H9 (cell line): ENCODE measurements at regions not wholly inside any gene's neighbourhood (a gene's known extent, or its start where the extent isn't known, plus 50 kb on each side); places are given as distances from the start of the nearest gene placed in this dataset.

Experiments used
- DNase-seq: peaks from one replicate; pipeline ENCODE4 v3.0.0-alpha.2; 2017
- H2AFZ ChIP-seq: one replicate; pipeline ENCODE4 v1.6.1; 2013; ENCODE audit warnings: mild to moderate bottlenecking, low read length, control low read depth, moderate library complexity
- H2AK5ac ChIP-seq: 2 replicates; pipeline ENCODE4 v1.6.1; 2013; ENCODE audit warnings: low read length, control low read depth, mixed read lengths; ENCODE audit not compliant: insufficient read length
- H2BK120ac ChIP-seq: one replicate; pipeline ENCODE4 v1.6.1; 2013; ENCODE audit warnings: low read depth, mild to moderate bottlenecking, low read length, control low read depth, inconsistent platforms; ENCODE audit not compliant: poor library complexity, severe bottlenecking
- H2BK12ac ChIP-seq: 2 replicates; pipeline ENCODE4 v1.6.1; 2013; ENCODE audit warnings: low read length, control low read depth, mixed read lengths, low read depth; ENCODE audit not compliant: insufficient read length
- H2BK15ac ChIP-seq: 2 replicates; pipeline ENCODE4 v1.6.1; 2013; ENCODE audit warnings: low read depth, low read length, control low read depth
- H2BK20ac ChIP-seq: one replicate; pipeline ENCODE4 v1.6.1; 2013; ENCODE audit warnings: low read depth, mild to moderate bottlenecking, low read length, control low read depth, inconsistent platforms; ENCODE audit not compliant: poor library complexity, severe bottlenecking
- H2BK5ac ChIP-seq: 2 replicates; pipeline ENCODE4 v1.6.1; 2013; ENCODE audit warnings: low read length, control low read depth, mixed read lengths; ENCODE audit not compliant: insufficient read length
- H3K14ac ChIP-seq: 2 replicates; pipeline ENCODE4 v1.6.1; 2013; ENCODE audit warnings: low read length, control low read depth; ENCODE audit not compliant: insufficient read depth
- H3K18ac ChIP-seq: 2 replicates; pipeline ENCODE4 v1.6.1; 2013; ENCODE audit warnings: low read depth, mild to moderate bottlenecking, mixed read lengths, low read length, control low read depth; ENCODE audit not compliant: insufficient read length
- H3K23ac ChIP-seq: 2 replicates; pipeline ENCODE4 v1.6.1; 2013; ENCODE audit warnings: low read length, control low read depth, mixed read lengths, low read depth; ENCODE audit not compliant: insufficient read length
- H3K23me2 ChIP-seq: 2 replicates; pipeline ENCODE4 v1.6.1; 2013; ENCODE audit warnings: low read depth, mild to moderate bottlenecking, mixed read lengths, low read length, control low read depth; ENCODE audit not compliant: insufficient read length, poor library complexity, severe bottlenecking
- H3K27ac ChIP-seq: 2 replicates; pipeline ENCODE4 v1.5.1; 2013; ENCODE audit warnings: low read length, control low read depth, mixed read lengths, low read depth; ENCODE audit not compliant: insufficient read length
- H3K27me3 ChIP-seq: 2 replicates; pipeline ENCODE4 v1.6.1; 2013; ENCODE audit warnings: low read length, control low read depth, inconsistent platforms; ENCODE audit not compliant: insufficient read depth
- H3K4ac ChIP-seq: 2 replicates; pipeline ENCODE4 v1.6.1; 2013; ENCODE audit warnings: low read depth, mild to moderate bottlenecking, control low read depth, inconsistent platforms, low read length, moderate library complexity
- H3K4me1 ChIP-seq: 2 replicates; pipeline ENCODE4 v1.6.1; 2013; ENCODE audit warnings: low read length, control low read depth, inconsistent platforms; ENCODE audit not compliant: insufficient read depth
- H3K4me2 ChIP-seq: 2 replicates; pipeline ENCODE4 v1.6.1; 2013; ENCODE audit warnings: low read length, control low read depth, mixed read lengths; ENCODE audit not compliant: insufficient read length, insufficient read depth
- H3K56ac ChIP-seq: 2 replicates; pipeline ENCODE4 v1.6.1; 2013; ENCODE audit warnings: low read depth, mild to moderate bottlenecking, mixed read lengths, low read length, control low read depth; ENCODE audit not compliant: insufficient read length
- H3K79me1 ChIP-seq: 2 replicates; pipeline ENCODE4 v1.6.1; 2013; ENCODE audit warnings: low read depth, mild to moderate bottlenecking, moderate library complexity, low read length, control low read depth, inconsistent platforms; ENCODE audit not compliant: insufficient read depth, poor library complexity, severe bottlenecking
- H3K79me2 ChIP-seq: 2 replicates; pipeline ENCODE4 v1.6.1; 2013; ENCODE audit warnings: low read length, control low read depth, inconsistent platforms; ENCODE audit not compliant: insufficient read depth
- H3K9ac ChIP-seq: 2 replicates; pipeline ENCODE4 v1.6.1; 2013; ENCODE audit warnings: low read length, control low read depth, mixed read lengths; ENCODE audit not compliant: insufficient read length; ENCODE audit errors: extremely low read depth
- H3K9me3 ChIP-seq: one replicate; pipeline ENCODE4 v1.6.1; 2013; ENCODE audit warnings: low read depth, low read length, inconsistent platforms; ENCODE audit not compliant: control insufficient read depth
- H3T11ph ChIP-seq: one replicate; pipeline ENCODE4 v1.6.1; 2013; ENCODE audit warnings: mild to moderate bottlenecking, low read length, control low read depth, inconsistent platforms
- H4K20me1 ChIP-seq: one replicate; pipeline ENCODE4 v1.6.1; 2013; ENCODE audit not compliant: control insufficient read depth, insufficient read length, insufficient read depth
- H4K5ac ChIP-seq: 2 replicates; pipeline ENCODE4 v1.6.1; 2013; ENCODE audit warnings: low read depth, mild to moderate bottlenecking, mixed read lengths, low read length, control low read depth; ENCODE audit not compliant: insufficient read length
- H4K8ac ChIP-seq: replicated peaks from 2 replicates; pipeline ENCODE4 v1.6.1; 2013; ENCODE audit warnings: low read length, control low read depth, mixed read lengths, low read depth; ENCODE audit not compliant: insufficient read length
- H4K91ac ChIP-seq: 2 replicates; pipeline ENCODE4 v1.6.1; 2013; ENCODE audit warnings: low read depth, mild to moderate bottlenecking, moderate library complexity, mixed read lengths, low read length, control low read depth; ENCODE audit not compliant: insufficient read length
- H3K27ac Mint-ChIP-seq, 3 experiments: 2 replicates in 2 of 3; 3 replicates in 1 of 3; pipeline ENCODE4 v1.8.0; 2020 to 2021; ENCODE audit warnings: mixed read lengths in 3 of 3, mild to moderate bottlenecking in 1 of 3, moderate library complexity in 1 of 3
- H3K27me3 Mint-ChIP-seq: 2 replicates; pipeline ENCODE4 v1.8.0; 2021; ENCODE audit warnings: low read depth, mild to moderate bottlenecking, moderate library complexity, mixed read lengths
- H3K36me3 Mint-ChIP-seq, 3 experiments: 2 replicates in 2 of 3; 3 replicates in 1 of 3; pipeline ENCODE4 v1.8.0; 2020 to 2021; ENCODE audit warnings: low read depth in 3 of 3, mixed read lengths in 3 of 3; ENCODE audit not compliant: insufficient read depth in 1 of 3
- H3K4me1 Mint-ChIP-seq, 2 experiments: 2 replicates each; pipeline ENCODE4 v1.8.0; 2020; ENCODE audit warnings: mixed read lengths in 2 of 2
- H3K4me3 Mint-ChIP-seq, 2 experiments: 2 replicates in 1 of 2; 3 replicates in 1 of 2; pipeline ENCODE4 v1.8.0; 2020 to 2021; ENCODE audit warnings: mild to moderate bottlenecking in 2 of 2, mixed read lengths in 2 of 2, moderate library complexity in 1 of 2
- H3K9me3 Mint-ChIP-seq, 2 experiments: 2 replicates in 1 of 2; 3 replicates in 1 of 2; pipeline ENCODE4 v1.8.0; 2020; ENCODE audit warnings: mild to moderate bottlenecking in 2 of 2, mixed read lengths in 2 of 2, moderate library complexity in 1 of 2
- TF ChIP-seq, protein P1 (sequence below): fragments of 200-600 bp; sonication (generic); conservative IDR thresholded peaks from 3 replicates; pipeline ENCODE4 v1.8.0; 2021; ENCODE audit warnings: antibody characterized with exemption, mild to moderate bottlenecking

GRCh38 chr2:194301946-194302345, 1355.1 kb upstream of the SLC39A10 start:
- Histone ChIP-seq H2AFZ (no peak overlapping the region), H3K79me2 (no peaks in the 10 kb centered on the region), H3K9ac (no peak overlapping the region), H3K56ac (no peak overlapping the region), H4K20me1 (no peaks in the 10 kb centered on the region), H2BK20ac (no peak overlapping the region), H3K4me2 (no peak overlapping the region), H3K79me1 (no peaks in the 10 kb centered on the region), H3K4me1 (no peaks in the 10 kb centered on the region; the same call in 1 of the 2 replicates), H3T11ph (no peak overlapping the region), H4K8ac (no peak overlapping the region), H4K5ac (no peak overlapping the region), H3K14ac (no peak overlapping the region), H4K91ac (no peak overlapping the region), H3K4ac (no peak overlapping the region), H3K27ac (no peak overlapping the region), H3K9me3 (no peaks in the 10 kb centered on the region), H2BK12ac (no peak overlapping the region), H3K23ac (no peak overlapping the region), H2AK5ac (no peak overlapping the region), H3K23me2 (no peaks in the 10 kb centered on the region), H2BK15ac (no peak overlapping the region), H3K18ac (no peak overlapping the region), H2BK5ac (no peak overlapping the region), H2BK120ac (no peak overlapping the region), H3K27me3 (no peaks in the 10 kb centered on the region)
- Mint-ChIP-seq H3K4me3 (no peak overlapping the region), H3K27me3 (no peaks in the 10 kb centered on the region), H3K36me3 (no peaks in the 10 kb centered on the region), H3K9me3 (no peaks in the 10 kb centered on the region), H3K4me1 (no peaks in the 10 kb centered on the region), H3K27ac (no peak overlapping the region)
- TF ChIP-seq, protein P1, sequence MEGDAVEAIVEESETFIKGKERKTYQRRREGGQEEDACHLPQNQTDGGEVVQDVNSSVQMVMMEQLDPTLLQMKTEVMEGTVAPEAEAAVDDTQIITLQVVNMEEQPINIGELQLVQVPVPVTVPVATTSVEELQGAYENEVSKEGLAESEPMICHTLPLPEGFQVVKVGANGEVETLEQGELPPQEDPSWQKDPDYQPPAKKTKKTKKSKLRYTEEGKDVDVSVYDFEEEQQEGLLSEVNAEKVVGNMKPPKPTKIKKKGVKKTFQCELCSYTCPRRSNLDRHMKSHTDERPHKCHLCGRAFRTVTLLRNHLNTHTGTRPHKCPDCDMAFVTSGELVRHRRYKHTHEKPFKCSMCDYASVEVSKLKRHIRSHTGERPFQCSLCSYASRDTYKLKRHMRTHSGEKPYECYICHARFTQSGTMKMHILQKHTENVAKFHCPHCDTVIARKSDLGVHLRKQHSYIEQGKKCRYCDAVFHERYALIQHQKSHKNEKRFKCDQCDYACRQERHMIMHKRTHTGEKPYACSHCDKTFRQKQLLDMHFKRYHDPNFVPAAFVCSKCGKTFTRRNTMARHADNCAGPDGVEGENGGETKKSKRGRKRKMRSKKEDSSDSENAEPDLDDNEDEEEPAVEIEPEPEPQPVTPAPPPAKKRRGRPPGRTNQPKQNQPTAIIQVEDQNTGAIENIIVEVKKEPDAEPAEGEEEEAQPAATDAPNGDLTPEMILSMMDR = no peak
- no peak for DNase-seq
